ENCODE measurements at regions not wholly inside any gene's neighbourhood (a gene's known extent, or its start where the extent isn't known, plus 50 kb on each side); places are given as distances from the start of the nearest gene placed in this dataset.

- Histone ChIP-seq H3F3A (ENCODE audit: insufficient read depth, low read length) (no peaks in the 10 kb centered on the region), H3K79me2 (ENCODE audit: low read length) (no peaks in the 10 kb centered on the region), H3K4me3 (ENCODE audit: low read length) (no peak overlapping the region), H3K4me2 (ENCODE audit: low read depth, low read length) (no peak overlapping the region), H3K9me3 (replicated peaks; ENCODE audit: insufficient read depth, low read length) (no peaks in the 10 kb centered on the region), H4K20me1 (ENCODE audit: insufficient read depth, low read length) (no peaks in the 10 kb centered on the region), H3K27ac (ENCODE audit: low read length) (no peak overlapping the region), H3K27me3 (replicated peaks; ENCODE audit: insufficient read depth, low read length) (no peaks in the 10 kb centered on the region), H3K36me3 (replicated peaks; ENCODE audit: insufficient read depth, low read length) (no peaks in the 10 kb centered on the region), H3K4me1 (ENCODE audit: low read length) (no peaks in the 10 kb centered on the region), H2AFZ (ENCODE audit: low read length) (no peak overlapping the region), H3K9me2 (replicated peaks; ENCODE audit: insufficient read depth, low read length) (no peaks in the 10 kb centered on the region), H3K9ac (ENCODE audit: low read length) (no peak overlapping the region)
- TF ChIP-seq CTCF (IDR thresholded peaks at IDR 0.05; ENCODE audit: low read length) (no peak), EZH2 (optimal IDR thresholded peaks at IDR 0.05; ENCODE audit: low read depth, low read length) (no peak), EZH2phosphoT487 (IDR thresholded peaks at IDR 0.05; ENCODE audit: low read length) (no peak)
- no peak for DNase-seq
These were observed 1398.8 kb downstream of the TBC1D22A start for GRCh38 chr22:48161298-48161697.

GRCh38 chr22:48157676-48158075 lies 1395.2 kb downstream of the TBC1D22A start:
- Histone ChIP-seq H3K4me2 (ENCODE audit: low read depth, low read length) (no peak overlapping the region), H3K79me2 (ENCODE audit: low read length) (no peaks in the 10 kb centered on the region)
- TF ChIP-seq EZH2phosphoT487 (IDR thresholded peaks at IDR 0.05; ENCODE audit: low read length) (no peak), CTCF (IDR thresholded peaks at IDR 0.05; ENCODE audit: low read length) (no peak), EZH2 (optimal IDR thresholded peaks at IDR 0.05; ENCODE audit: low read depth, low read length) (no peak)

GRCh38 chr22:48156603-48157355 lies 1394.3 kb downstream of the TBC1D22A start:
- Histone ChIP-seq H3K79me2 (ENCODE audit: low read length) (no peaks in the 10 kb centered on the region), H3K4me1 (ENCODE audit: low read length) (no peaks in the 10 kb centered on the region), H3K9me3 (replicated peaks; ENCODE audit: insufficient read depth, low read length) (no peaks in the 10 kb centered on the region), H3K9me2 (replicated peaks; ENCODE audit: insufficient read depth, low read length) (no peaks in the 10 kb centered on the region), H3K27ac (ENCODE audit: low read length) (no peak overlapping the region), H3F3A (ENCODE audit: insufficient read depth, low read length) (no peaks in the 10 kb centered on the region), H3K4me2 (ENCODE audit: low read depth, low read length) (no peak overlapping the region), H3K9ac (ENCODE audit: low read length) (no peak overlapping the region), H3K36me3 (replicated peaks; ENCODE audit: insufficient read depth, low read length) (no peaks in the 10 kb centered on the region), H3K4me3 (ENCODE audit: low read length) (no peak overlapping the region), H2AFZ (ENCODE audit: low read length) (no peak overlapping the region), H4K20me1 (ENCODE audit: insufficient read depth, low read length) (no peaks in the 10 kb centered on the region), H3K27me3 (replicated peaks; ENCODE audit: insufficient read depth, low read length) (no peaks in the 10 kb centered on the region)
- TF ChIP-seq CTCF (IDR thresholded peaks at IDR 0.05; ENCODE audit: low read length), result no peak
- TF ChIP-seq EZH2phosphoT487 (IDR thresholded peaks at IDR 0.05; ENCODE audit: low read length), result no peak
- TF ChIP-seq EZH2 (optimal IDR thresholded peaks at IDR 0.05; ENCODE audit: low read depth, low read length), result no peak
- no peak for DNase-seq

More at GRCh38 chr22:48157676-48158075, 1395.2 kb downstream of the TBC1D22A start:
- no peaks in the 10 kb centered on the region for H3K27me3 ChIP-seq (replicated peaks; ENCODE audit: insufficient read depth, low read length)
- H3K9ac ChIP-seq (ENCODE audit: low read length), result no peak overlapping the region
- H3K36me3 ChIP-seq (replicated peaks; ENCODE audit: insufficient read depth, low read length), result no peaks in the 10 kb centered on the region
- no peak overlapping the region for H2AFZ ChIP-seq (ENCODE audit: low read length)
- no peaks in the 10 kb centered on the region for H3F3A ChIP-seq (ENCODE audit: insufficient read depth, low read length)
- no peaks in the 10 kb centered on the region for H3K9me3 ChIP-seq (replicated peaks; ENCODE audit: insufficient read depth, low read length)
- no peak overlapping the region for H3K27ac ChIP-seq (ENCODE audit: low read length)
- no peaks in the 10 kb centered on the region for H4K20me1 ChIP-seq (ENCODE audit: insufficient read depth, low read length)
- no peaks in the 10 kb centered on the region for H3K9me2 ChIP-seq (replicated peaks; ENCODE audit: insufficient read depth, low read length)
- no peak overlapping the region for H3K4me3 ChIP-seq (ENCODE audit: low read length)
- H3K4me1 ChIP-seq (ENCODE audit: low read length), result no peaks in the 10 kb centered on the region
- DNase-seq, result no peak

Data from MM.1S (cell line).